ENCODE measurements at regions not wholly inside any gene's neighbourhood (a gene's known extent, or its start where the extent isn't known, plus 50 kb on each side); places are given as distances from the start of the nearest gene placed in this dataset.

DNA sequence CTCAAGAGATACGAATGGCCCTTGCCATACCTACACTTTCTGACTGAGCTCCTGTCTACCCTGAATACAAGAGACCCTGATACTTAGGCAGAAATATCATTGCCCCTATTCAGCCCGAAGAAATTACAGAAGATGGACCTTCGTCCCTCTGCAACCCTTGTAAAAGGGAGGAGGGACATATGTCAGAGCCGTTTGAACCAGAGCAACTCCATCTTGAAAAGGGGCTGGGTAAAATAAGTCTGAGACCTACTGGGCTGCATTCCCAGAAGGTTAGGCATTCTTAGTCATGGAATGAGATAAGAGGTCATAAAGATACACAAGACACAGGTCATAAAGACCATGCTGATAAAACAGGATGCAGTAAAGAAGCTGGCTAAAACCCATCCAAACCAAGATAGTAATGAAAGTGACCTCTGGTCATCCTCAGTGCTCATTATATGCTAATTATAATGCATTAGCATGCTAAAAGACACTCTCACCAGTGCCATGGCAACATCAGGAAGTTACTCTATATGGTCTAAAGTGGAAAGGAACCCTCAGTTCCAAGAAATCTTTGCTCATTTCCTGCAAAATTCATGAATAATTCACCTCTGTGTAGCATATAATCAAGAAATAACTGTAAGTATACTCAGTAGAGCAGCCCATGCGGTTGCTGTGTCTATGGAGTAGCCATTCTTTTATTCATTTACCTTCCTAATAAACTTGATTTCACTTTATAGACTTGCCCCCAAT is 49.7 kb upstream of the GPD1L start:
- H3K27me3 ChIP-seq (ENCODE audit: insufficient read depth, low read depth, severe bottlenecking) = no peaks in the 10 kb centered on the region
- no peak for DNase-seq
- no peaks in the 10 kb centered on the region for H3K36me3 ChIP-seq
- no peak overlapping the region for H3K27ac ChIP-seq
- TF ChIP-seq CTCF (IDR thresholded peaks at IDR 0.05; ENCODE audit: low read depth, low read length) = no peak
- no peak overlapping the region for H3K4me3 ChIP-seq (ENCODE audit: low read depth, low read length)
- no peaks in the 10 kb centered on the region for H3K9me3 ChIP-seq (ENCODE audit: severe bottlenecking)

Data from WERI-Rb-1 (cell line).